Stimulated activated CD4-positive, alpha-beta T cell treated with anti-CD3 and anti-CD28 coated beads, Interleukin-1b, Interleukin-23, amount 100 ng/mL, for 24 hours (primary cell): ENCODE measurements at regions not wholly inside any gene's neighbourhood (a gene's known extent, or its start where the extent isn't known, plus 50 kb on each side); places are given as distances from the start of the nearest gene placed in this dataset.
"Not testable (repeated sequence)": the region's sequence is repeated elsewhere in the genome, so short reads cannot be mapped to it uniquely, and the experiment has no call there.

Experiments used
- DNase-seq, 4 experiments: peaks; one replicate each; pipeline ENCODE4 v3.0.0-alpha.2; 2020; ENCODE audit warnings: low read depth in 4 of 4, low spot score in 1 of 4

DNA sequence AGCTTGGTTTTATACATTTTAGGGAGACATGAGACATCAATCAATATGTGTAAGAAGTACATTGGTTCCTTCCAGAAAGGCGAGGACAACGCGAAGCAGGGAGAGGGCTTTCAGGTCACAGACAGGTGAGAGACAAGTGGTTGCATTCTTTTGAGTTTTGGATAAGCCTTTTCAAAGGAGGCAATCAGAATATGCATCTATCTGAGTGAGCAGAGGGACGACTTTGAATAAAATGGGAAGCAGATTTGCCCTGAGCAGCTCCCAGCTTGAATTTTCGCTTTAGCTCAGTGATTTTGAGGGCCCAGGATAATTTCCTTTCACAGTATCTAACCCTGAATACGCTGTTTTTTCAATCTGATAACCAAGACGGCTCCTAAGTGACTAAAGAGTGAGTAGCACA lies 82.5 kb upstream of the MYO3A start:
- no peak for DNase-seq

DNA sequence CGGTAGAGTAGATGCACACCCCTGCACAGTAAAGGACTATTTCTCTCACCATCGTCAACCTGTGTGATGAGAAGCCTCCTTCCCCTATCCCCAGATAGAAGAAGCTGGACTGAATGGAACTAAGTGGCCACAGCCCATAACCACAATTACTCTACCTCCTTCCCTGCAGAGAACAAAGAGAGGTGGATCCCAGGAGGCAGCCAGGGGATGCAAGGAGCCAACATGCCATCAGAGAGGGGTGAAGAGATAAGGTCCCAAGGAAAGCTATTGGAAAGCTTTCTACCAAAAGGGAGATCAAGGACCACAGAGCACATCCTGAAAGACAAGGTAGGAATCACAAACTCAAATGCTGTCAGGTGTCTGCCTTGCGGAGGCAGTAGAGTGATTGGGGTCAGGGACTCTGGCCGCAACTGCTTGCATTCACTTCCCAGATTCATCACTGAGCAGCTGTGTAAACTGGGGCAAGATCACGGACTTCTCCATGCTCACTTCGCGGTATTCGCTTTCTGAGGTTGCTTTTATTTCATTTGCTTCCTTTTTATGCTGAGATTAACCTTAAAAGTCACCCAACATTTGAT lies 81.6 kb upstream of the MYO3A start:
- DNase-seq, result no peak

DNA sequence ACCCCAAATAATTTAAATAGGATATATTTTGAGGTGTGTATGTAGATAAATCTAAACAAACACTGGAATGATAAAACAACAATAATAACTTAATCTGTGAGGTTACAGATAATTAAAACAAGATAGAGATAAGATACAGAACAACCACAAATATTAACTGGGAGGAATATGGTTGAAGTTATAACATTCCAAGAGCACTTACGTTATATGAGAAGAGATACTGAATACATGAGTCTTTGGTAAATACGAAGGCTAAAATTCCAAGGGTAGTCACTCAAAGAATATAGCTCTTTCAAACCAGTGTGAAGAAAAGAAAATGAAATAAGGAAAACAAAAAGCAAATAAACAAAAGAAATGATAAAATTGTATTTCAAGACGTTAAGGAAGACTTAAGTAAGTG lies 76.0 kb upstream of the MYO3A start:
- DNase-seq, result no peak

DNA sequence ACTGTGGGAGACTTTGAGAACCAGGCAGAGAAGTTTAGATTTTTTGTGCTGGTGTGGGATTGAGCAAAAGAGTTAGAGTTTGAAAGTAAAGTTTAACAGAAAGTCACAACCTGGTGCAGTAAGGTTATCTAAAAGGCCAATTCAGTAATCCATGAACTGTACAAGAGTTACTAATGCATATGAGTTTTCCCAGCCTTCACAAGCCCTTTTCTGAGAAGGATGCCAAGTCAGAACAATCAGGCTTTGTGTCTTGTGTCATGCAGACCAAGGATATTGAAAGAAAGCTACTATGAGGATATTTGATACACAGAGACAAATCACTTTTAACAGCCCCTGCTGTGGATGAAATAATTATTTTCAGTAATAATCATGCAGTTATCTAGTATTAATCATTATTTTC lies 68.8 kb upstream of the MYO3A start:
- no peak for DNase-seq

DNA sequence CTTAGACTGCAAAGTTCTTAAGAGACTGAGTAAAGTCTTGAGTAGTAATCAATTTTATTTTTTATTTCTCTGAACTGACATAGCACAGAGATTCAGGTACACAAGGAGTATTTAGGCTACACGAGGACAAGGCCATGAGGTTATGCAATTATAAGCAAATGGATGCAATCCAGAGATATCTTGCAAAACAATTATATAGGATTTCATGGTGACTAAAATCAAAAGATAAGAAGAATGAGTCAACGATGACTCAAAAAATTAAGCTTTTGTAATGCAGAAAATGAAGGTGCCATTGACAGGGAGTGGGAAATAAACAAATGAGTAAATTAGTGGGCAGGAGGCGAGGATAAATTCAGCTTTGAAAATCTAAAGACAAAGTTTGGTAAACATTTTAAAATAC lies 66.7 kb upstream of the MYO3A start:
- DNase-seq, result no peak

DNA sequence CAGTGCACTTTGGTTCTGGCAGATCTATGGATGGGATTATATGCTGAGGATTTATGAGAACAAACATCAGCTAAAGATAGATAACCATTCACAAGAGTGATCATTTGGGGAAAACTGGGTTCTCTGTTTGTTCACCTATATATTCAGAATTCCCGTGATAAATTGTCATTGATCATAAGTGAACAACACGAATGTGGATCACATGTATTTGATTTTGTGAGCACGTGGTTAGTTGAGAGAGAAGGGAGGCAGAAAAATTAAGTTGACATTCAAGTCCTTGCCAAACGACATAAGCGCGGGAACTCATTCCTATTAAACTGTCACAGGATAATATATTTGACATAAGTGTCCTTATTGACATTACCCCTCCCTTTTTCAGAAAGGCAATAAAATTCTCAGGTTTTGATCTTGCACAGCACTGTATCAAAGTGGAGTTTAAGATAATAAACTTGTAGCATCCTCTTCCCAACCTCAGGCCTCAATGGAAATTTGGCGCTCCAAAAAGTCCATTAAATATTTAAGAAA lies 64.9 kb upstream of the MYO3A start:
- no peak for DNase-seq

DNA sequence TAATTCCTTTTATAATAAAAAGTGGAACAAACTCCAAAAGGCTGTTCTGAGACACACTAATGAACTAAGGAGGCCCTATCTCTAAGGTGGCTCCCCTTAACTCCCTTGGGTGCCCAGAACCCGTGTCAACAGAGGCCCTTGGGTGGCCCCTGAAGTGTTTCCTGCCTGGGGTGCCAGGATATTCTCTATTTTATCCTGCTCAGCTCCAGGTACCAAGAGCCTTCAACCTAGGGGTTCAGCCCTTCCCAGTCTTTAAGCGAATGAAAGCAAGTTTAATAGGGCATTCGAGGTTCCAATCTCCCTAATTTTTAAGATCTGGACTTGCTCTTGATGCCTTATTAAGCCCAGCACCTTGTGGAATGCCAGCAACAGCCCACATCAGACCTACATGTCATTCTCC lies 64.4 kb upstream of the MYO3A start:
- DNase-seq, result no peak

DNA sequence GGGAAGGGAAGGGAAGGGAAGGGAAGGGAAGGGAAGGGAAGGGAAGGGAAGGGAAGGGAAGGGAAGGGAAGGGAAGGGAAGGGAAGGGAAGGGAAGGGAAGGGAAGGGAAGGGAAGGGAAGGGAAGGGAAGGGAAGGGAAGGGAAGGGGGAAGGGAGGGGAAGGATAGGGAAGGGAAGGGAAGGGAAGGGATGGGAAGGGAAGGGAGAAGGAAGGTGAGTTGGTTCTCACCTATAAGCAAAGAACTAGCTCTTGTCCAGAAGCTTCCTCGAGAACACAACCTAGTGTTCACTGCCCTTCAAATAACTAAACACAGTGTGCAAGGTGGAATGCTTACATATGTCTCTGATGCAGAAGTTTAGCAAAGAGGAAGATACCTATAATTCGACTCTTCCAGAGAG lies 59.6 kb upstream of the MYO3A start:
- not testable (repeated sequence) for DNase-seq

DNA sequence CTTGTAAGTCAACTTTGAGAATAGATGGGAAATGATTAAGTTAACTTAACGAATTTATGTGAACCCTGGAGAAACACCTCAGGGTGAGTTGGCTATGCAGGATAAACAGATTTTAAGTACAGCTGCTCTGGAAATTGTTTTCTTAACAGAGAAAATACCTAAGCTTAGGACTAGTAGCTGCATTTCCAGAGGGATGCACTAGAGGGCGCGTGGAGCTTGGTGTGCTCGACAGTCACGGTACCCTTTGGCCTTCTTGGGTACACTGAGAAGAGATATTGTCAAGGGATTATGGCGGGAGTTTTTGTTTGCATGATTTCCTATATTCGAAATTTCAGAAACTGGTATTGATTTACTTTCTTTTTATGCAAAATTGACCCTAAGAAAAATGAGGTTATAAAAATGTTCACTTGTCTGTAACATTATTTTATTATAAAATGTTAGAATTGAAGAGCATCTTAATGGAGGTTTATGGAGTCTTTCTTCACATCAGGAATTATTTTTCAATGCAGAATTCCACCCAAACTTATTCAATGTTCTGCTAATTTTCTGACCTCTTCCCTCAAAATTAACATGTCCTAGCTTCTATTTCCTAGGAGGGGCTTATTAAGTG lies 58.4 kb upstream of the MYO3A start:
- peak; percentile 28 to 55 (median 50) for DNase-seq

DNA sequence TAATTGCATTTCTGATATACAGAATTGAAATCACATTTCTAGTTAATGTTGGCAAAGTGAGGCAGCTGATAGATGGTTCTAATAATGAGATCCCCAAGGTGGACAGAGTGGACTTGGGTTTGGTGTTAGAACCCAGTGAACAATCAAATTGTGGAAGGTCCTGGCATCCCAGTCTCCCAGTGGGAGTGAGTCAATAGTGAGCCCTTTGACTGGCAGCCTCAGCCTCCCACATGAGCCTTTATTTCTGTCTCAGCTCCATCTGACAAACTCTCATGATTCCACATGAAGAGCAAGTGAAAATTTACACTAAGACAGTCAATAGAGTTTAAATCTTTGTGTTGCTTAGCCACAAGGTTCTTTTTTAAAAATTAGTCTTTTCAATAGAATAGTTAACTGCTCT lies 56.7 kb upstream of the MYO3A start:
- DNase-seq, result no peak
